Hindlimb muscle (tissue), 1 donor: ENCODE measurements at regions not wholly inside any gene's neighbourhood (a gene's known extent, or its start where the extent isn't known, plus 50 kb on each side); places are given as distances from the start of the nearest gene placed in this dataset.
A peak's percentile ranks its signal among the peaks of the same experiment; 100 is the strongest.

Experiments
- DNase-seq: peaks from one replicate; pipeline ENCODE4 v3.0.0-alpha.2; 2013

- DNase-seq, result no peak
Measured at GRCh38 chr16:9188721-9189120, 97.3 kb downstream of the HAPSTR1 start.

- no peak for DNase-seq
Measured at GRCh38 chr16:9191274-9191850, 99.9 kb downstream of the HAPSTR1 start.

- no peak for DNase-seq
Measured at GRCh38 chr16:9192746-9193145, 101.3 kb downstream of the HAPSTR1 start.

DNA sequence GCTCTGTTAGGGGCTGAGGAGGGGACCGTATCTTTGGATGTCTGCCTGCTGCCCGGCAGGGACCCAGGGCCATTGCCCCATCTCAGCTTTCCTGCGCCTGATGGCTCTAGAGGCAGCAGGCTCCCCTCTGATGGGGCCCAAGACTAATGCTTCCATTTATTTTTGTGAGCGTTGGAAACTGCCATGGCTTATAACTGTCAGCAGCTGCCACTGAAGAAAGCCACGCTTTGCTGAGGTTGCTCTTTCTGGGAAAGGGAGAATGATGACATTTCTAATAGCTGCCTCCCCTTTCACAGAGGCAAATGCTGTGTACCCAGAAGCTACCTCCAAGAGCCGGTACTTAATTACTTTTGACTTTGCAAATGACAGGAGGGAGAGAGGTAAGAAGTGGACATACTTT lies 103.8 kb downstream of the HAPSTR1 start:
- no peak for DNase-seq

- DNase-seq, result no peak
Measured at GRCh38 chr16:9197957-9198661, 106.7 kb downstream of the HAPSTR1 start.

GRCh38 chr16:9199311-9199710 lies 107.9 kb downstream of the HAPSTR1 start:
- DNase-seq, result peak; percentile 2

GRCh38 chr16:9199751-9200150 lies 108.3 kb downstream of the HAPSTR1 start:
- DNase-seq, result no peak

DNA sequence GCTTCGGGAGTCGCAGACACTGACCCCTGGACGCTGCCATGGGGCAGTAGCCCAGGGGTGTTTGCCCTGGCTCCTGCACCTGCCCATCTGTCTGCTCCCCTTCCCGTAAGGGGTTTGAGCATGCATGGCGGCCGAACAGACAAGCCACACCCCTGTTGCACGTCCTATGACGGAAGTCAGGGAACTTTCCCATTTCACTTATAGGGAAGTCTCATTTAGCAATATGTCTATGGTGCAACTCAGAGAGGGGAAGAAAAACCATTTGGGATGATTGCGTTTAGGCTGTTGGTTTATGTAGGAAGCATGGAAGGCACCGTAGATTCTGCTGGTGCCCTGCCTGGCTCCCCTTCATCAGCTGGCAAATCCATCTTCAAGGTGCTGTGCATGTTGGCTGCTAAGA lies 112.5 kb downstream of the HAPSTR1 start:
- DNase-seq, result no peak

- DNase-seq, result no peak
Measured at GRCh38 chr16:9205661-9206060, 114.2 kb downstream of the HAPSTR1 start.

DNA sequence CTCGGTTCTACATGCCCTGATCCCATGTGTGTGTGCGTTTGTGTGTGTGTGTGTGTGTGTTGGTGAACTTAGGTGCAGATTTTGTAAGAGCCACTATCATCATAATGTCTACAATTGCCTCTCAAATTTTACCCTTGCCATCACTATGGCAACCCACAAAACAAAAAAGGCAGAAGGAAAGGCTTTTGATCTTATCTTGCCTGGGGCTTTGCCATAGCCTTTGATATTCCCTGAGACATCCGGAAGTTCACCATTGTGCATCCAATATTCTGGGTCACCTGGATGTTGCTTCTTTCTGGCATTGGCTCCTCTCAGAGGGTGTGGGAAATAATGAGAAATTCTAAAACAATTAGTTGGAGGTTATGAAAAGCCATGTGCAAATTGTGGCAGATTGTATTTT lies 114.7 kb downstream of the HAPSTR1 start:
- DNase-seq, result no peak

- DNase-seq, result no peak
Measured at GRCh38 chr16:9212621-9213020, 121.2 kb downstream of the HAPSTR1 start.

DNA sequence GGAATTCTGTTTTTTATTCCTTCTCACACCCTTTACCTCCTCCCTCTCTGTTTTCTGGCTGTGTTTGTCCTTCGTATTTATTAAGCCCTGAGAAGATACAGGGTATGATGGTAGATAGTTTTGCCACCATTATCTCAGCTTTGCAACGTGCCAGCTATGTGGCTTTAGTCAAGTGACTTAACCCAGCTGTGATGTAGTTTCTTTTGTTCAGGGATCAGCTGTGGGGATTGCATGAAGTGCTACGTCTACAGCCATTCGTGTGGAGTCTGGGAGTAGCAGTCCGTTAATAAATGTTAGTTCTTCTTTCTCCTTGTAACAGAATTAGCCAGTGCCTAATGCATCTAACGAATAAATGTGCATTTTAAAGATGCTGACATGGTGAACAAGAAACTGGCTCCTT lies 128.4 kb downstream of the HAPSTR1 start:
- no peak for DNase-seq

- DNase-seq, result no peak
Measured at GRCh38 chr16:9225527-9226316, 134.3 kb downstream of the HAPSTR1 start.

DNA sequence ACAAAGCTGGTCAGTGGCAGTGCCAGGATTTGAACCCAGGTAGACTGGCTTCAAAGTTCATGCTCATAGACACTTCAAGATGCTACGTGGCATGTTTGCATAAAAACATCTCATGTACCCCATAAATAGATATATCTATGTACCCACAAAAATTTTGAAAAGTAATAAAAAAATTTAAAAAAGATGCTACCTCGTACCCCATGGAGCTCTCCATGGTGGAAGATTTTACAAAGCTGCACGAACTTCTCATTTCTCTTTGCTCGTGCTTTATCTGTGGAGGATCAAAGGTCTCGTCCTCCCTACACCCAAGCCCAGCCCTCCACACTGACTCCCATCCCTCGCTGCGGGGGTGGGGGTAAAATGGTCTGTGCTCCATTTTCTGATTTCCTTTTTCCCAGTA lies 135.5 kb downstream of the HAPSTR1 start:
- DNase-seq, result no peak

- DNase-seq, result no peak
Measured at GRCh38 chr16:9231039-9231438, 139.6 kb downstream of the HAPSTR1 start.

DNA sequence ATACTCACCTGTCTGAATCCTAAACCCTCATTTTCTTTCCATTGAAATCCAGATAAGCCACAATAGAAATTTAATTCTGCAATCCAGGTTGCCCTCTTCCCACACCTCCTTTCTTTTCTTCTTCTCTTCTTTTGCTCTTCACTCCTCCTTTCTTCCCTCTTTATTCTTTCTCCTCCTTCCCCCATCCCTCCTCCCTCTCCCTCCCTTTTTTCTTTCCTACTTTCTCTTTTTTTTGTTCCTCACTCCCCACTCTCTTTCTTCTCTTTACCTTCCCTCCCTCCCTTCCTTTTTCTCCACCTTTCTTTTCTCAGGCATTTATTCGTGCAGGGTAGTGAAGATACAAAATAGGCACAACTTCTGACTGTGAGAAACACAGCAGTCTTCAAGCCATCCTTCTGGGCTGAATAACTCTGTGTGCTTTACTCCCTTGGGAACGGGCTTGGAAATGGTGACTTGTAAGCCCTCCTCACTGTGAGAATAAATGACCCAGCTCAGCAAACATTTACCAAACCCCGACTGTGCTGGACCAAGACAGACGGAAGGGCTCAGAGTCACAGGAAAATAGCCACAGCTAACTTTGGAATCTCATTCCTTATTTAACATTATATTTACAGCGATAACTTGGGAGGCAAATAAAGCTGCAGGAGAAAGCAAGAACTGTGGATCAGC lies 140.8 kb downstream of the HAPSTR1 start:
- DNase-seq, result no peak

GRCh38 chr16:9235867-9236266 lies 144.4 kb downstream of the HAPSTR1 start:
- DNase-seq, result no peak

- no peak for DNase-seq
Measured at GRCh38 chr16:9236319-9236718, 144.9 kb downstream of the HAPSTR1 start.

DNA sequence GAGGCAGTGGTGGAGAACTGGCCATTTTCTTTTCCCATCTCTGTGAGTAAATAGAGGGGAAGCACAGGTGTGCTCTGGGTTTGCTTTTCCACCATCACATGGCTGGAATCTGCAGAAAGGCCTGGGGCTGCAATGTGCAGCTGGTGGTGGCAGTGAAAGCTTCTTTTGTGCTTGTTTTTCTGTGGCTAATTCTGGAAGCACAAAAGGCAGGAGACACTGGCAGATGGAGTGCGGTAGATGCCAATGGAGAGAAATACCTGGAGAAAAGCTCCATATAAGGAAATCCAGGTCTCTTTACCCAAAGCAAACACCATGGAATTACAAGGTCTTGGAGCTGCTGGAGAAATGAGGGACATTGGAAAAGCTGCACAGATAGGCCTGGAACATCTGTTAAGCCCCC lies 146.9 kb downstream of the HAPSTR1 start:
- no peak for DNase-seq

GRCh38 chr16:9241177-9241576 lies 149.7 kb downstream of the HAPSTR1 start:
- DNase-seq, result no peak

DNA sequence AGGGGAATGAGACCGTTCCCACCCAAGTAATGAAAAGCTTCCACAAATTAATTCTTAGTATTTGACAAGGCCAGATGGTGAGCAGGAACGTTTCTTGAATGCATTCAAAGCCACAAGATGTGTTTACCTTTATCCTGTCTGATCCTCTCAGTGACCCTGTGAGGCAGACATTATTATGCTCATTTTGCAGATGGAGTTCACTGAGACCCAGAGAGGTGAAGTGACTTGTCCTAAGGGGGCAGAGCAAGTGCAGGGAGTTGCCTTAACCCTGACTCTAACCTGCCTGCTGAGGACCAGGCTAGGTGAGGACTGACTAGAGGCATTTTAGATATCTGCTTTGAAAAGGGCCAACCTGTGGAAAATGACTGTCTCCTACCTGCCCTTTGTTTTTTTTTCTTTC lies 156.7 kb downstream of the HAPSTR1 start:
- DNase-seq, result no peak

DNA sequence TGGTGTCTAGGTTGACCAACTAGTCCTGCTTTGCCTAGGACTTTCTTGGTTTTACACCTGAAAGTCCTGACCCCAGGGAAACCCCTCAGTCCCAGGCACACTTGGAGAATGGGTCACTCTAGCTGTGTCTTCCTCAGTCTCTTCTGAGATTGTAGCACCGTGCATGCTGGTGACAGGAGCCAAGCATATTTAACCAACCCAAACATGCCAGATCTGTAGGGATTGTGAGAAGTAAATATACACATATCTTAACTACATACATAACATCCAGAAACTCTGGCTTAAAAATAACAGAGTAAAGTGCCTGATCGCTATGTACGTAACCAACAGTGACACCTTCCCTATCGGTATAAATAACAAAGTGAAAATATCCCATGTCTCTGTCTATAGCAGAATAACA lies 158.1 kb downstream of the HAPSTR1 start:
- no peak for DNase-seq

DNA sequence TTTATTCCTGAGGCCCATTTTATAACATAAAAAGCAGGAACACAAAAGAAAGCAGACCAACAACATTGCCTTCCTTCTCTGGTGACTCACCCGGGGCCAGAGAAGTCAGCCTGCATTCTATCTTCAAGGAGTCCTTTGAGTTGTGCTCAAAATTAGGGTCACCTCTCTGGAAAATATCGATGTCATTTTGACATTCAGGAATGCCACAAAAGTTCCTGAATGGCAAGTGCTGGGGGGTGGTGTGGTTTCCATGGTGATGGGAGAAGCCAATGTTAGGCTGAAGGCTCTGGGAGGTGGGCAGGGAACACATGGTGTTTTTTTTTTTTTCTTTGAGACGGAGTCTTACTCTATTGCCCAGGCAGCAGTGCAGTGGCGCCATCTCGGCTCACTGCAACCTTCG lies 159.6 kb downstream of the HAPSTR1 start:
- DNase-seq, result no peak
